ENCODE measurements at regions not wholly inside any gene's neighbourhood (a gene's known extent, or its start where the extent isn't known, plus 50 kb on each side); places are given as distances from the start of the nearest gene placed in this dataset.

GRCh38 chr7:53101026-53101425 lies 65.6 kb downstream of the POM121L12 start:
- TF ChIP-seq CTBP1 (IDR thresholded peaks at IDR 0.05; ENCODE audit: borderline replicate concordance) = no peak
- TF ChIP-seq SUZ12 (IDR thresholded peaks at IDR 0.05) = no peak
- no peak for TF ChIP-seq ARNT (IDR thresholded peaks at IDR 0.05)
- TF ChIP-seq FOXA1 (IDR thresholded peaks at IDR 0.05) = no peak
- TF ChIP-seq ZNF384 (IDR thresholded peaks at IDR 0.05) = no peak
- no peak for TF ChIP-seq FOXK2 (IDR thresholded peaks at IDR 0.05)
- no peak for TF ChIP-seq PKNOX1 (IDR thresholded peaks at IDR 0.05)
- no peak for TF ChIP-seq TARDBP (IDR thresholded peaks at IDR 0.05)
- no peak for TF ChIP-seq ELF4 (IDR thresholded peaks at IDR 0.05)
- no peak for TF ChIP-seq SP1 (IDR thresholded peaks at IDR 0.05)
